Cardiac muscle cell (in vitro differentiated cells and primary cell): ENCODE measurements at regions not wholly inside any gene's neighbourhood (a gene's known extent, or its start where the extent isn't known, plus 50 kb on each side); places are given as distances from the start of the nearest gene placed in this dataset.

Source experiments
- DNase-seq, 2 donors: peaks; one replicate each; pipeline versions ENCODE4 v3.0.0 to v3.0.0-alpha.2; 2010 to 2017; ENCODE audit warnings: low read depth in 1 of 2, low spot score in 1 of 2
- H3K27ac ChIP-seq: fragments of 200-600 bp; sonication (generic); 2 replicates; pipeline ENCODE4 v1.5.1; 2016
- H3K27me3 ChIP-seq: fragments of 200-600 bp; sonication (generic); 2 replicates; pipeline ENCODE4 v1.6.0; 2016; ENCODE audit warnings: control low read depth
- H3K36me3 ChIP-seq: fragments of 200-600 bp; sonication (generic); 2 replicates; pipeline ENCODE4 v1.5.1; 2016; ENCODE audit warnings: control low read depth
- H3K4me1 ChIP-seq: fragments of 200-600 bp; sonication (generic); 2 replicates; pipeline ENCODE4 v1.8.1; 2017; ENCODE audit warnings: low read depth, mild to moderate bottlenecking, mixed run types
- H3K4me3 ChIP-seq: fragments of 200-600 bp; sonication (generic); 2 replicates; pipeline ENCODE4 v1.5.1; 2016; ENCODE audit warnings: mild to moderate bottlenecking
- H3K9me3 ChIP-seq: fragments of 200-600 bp; sonication (generic); 2 replicates; pipeline ENCODE4 v1.5.1; 2017; ENCODE audit warnings: low read depth, mild to moderate bottlenecking, control low read depth
- TF ChIP-seq, protein P1 (sequence below): IDR thresholded peaks from 2 replicates; pipeline ENCODE4 v1.5.1; 2012; ENCODE audit warnings: low read depth, mild to moderate bottlenecking, low read length

DNA sequence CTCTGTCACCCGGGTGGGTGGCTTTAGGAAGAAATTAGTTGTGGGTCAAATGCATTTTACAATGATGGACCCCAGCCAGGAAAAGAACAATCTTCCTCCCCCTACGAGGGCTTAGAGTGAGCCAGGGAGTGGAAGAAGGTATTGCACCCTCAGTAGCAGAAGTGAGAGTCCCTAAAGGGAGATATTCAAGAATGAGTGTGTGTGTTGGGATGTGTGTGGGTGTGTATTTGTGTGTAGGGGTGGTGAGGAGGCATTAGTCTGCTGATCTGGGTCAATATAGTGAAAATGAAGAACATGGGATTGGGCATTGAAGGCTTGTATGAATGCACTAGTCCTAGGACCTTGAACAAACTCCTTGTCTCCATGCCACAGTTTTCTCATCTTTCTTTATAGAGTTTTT lies 85.2 kb upstream of the RUNX1 start:
- TF ChIP-seq, protein P1, sequence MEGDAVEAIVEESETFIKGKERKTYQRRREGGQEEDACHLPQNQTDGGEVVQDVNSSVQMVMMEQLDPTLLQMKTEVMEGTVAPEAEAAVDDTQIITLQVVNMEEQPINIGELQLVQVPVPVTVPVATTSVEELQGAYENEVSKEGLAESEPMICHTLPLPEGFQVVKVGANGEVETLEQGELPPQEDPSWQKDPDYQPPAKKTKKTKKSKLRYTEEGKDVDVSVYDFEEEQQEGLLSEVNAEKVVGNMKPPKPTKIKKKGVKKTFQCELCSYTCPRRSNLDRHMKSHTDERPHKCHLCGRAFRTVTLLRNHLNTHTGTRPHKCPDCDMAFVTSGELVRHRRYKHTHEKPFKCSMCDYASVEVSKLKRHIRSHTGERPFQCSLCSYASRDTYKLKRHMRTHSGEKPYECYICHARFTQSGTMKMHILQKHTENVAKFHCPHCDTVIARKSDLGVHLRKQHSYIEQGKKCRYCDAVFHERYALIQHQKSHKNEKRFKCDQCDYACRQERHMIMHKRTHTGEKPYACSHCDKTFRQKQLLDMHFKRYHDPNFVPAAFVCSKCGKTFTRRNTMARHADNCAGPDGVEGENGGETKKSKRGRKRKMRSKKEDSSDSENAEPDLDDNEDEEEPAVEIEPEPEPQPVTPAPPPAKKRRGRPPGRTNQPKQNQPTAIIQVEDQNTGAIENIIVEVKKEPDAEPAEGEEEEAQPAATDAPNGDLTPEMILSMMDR: no peak
- H3K27ac ChIP-seq: no peak overlapping the region
- H3K36me3 ChIP-seq: no peaks in the 10 kb centered on the region
- no peaks in the 10 kb centered on the region for H3K4me1 ChIP-seq
- H3K27me3 ChIP-seq: peaks cover 94% of the 10 kb centered on the region
- no peak overlapping the region for H3K4me3 ChIP-seq
- no peaks in the 10 kb centered on the region for H3K9me3 ChIP-seq
- no peak for DNase-seq

DNA sequence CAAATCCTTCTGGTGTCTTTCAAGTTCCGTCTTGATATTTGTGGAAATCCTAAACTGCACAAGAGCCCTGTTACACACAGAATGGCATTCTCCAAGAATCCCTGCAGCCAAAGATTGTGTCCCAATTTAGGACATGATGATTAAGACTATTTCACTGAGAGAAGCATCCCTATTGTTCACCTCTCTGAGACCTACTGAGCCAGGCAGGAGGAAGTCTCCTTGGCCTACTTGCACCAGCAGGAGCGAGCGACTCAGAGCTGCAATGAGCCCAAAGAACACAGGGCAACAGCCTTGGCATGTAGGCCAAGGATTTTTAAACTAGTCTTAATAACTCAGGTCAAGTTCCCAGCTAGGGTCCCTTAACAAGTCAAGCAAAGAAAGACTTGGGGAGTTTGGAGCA lies 79.4 kb upstream of the RUNX1 start:
- TF ChIP-seq, protein P1: no peak
- H3K36me3 ChIP-seq: no peaks in the 10 kb centered on the region
- peaks cover 85% of the 10 kb centered on the region for H3K27me3 ChIP-seq
- DNase-seq: no peak
- no peaks in the 10 kb centered on the region for H3K4me1 ChIP-seq
- H3K9me3 ChIP-seq: no peaks in the 10 kb centered on the region
- no peak overlapping the region for H3K27ac ChIP-seq
- H3K4me3 ChIP-seq: no peak overlapping the region

DNA sequence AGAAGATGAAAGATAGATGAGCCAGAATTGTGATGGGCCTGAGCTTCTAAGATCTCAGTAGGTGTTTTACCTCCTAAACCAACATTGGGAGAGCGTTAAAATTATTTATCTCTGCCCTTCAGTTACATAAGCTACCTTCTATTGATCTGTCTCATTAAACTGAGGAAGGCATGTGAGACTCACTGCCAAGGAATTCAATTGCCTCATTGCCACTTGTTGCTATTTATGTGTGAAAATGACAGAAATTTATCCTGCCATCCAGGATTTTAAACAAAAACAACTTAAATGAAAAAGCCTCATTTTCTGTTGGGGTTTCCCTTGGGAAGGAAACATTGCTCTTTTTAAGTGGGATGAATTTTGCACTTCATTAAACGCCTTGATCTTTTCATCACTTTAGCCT lies 78.7 kb upstream of the RUNX1 start:
- H3K4me1 ChIP-seq: no peaks in the 10 kb centered on the region
- TF ChIP-seq, protein P1: no peak
- H3K9me3 ChIP-seq: no peaks in the 10 kb centered on the region
- H3K36me3 ChIP-seq: no peaks in the 10 kb centered on the region
- no peak overlapping the region for H3K27ac ChIP-seq
- H3K4me3 ChIP-seq: no peak overlapping the region
- peaks cover 85% of the 10 kb centered on the region for H3K27me3 ChIP-seq
- no peak for DNase-seq

DNA sequence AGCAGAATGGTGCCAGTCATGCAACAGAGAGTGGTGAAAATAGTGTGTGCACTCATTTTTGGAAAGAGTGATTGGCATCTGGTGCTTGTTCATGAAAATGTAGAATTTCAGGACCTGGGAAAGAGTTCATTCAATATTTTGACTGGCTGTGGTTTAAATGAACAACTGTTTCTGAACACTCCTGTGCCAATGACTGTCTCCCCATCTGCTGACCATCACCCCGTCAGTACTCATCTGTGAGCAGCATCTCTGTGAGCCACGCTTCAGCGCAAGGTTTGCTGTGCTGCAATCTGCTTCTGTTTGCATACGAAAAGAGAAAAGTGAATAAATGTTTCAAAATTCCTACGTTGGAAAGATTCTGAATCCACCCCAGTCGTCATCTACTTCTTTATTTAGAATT lies 77.9 kb upstream of the RUNX1 start:
- Histone ChIP-seq H3K27me3 (peaks cover 87% of the 10 kb centered on the region), H3K36me3 (no peaks in the 10 kb centered on the region), H3K9me3 (no peaks in the 10 kb centered on the region), H3K4me1 (no peaks in the 10 kb centered on the region), H3K27ac (no peak overlapping the region), H3K4me3 (no peak overlapping the region)
- TF ChIP-seq, protein P1: no peak
- DNase-seq: no peak

DNA sequence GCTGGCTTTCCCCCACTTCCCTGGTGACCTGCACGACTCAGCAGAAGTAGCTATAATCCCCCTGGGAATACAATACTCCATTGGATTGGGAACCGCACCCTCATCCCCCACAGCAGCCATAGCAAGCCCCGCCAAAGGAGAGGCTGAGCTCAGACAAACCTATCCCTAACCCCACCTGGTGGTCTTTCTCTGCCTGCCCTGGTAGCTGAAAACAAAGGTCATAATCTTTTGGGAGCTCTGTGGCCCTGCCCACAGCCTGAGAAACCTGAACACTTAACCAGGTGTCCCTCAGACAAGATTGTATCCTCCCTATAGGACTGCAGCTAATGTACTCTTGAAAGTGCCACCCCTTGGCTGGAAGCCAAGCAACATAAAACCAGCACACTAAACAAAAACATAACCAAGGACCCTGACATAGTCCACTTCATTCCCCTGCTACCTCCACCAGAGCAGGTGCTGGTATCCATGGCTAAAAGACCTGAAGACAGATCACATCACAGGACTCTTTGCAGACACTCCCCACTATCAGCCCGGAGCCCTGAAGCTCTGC lies 71.6 kb upstream of the RUNX1 start:
- no peaks in the 10 kb centered on the region for H3K36me3 ChIP-seq
- H3K9me3 ChIP-seq: no peaks in the 10 kb centered on the region
- TF ChIP-seq, protein P1: no peak
- H3K27me3 ChIP-seq: peaks cover 94% of the 10 kb centered on the region
- H3K27ac ChIP-seq: no peak overlapping the region
- no peak overlapping the region for H3K4me3 ChIP-seq
- H3K4me1 ChIP-seq: no peaks in the 10 kb centered on the region
- DNase-seq: no peak

DNA sequence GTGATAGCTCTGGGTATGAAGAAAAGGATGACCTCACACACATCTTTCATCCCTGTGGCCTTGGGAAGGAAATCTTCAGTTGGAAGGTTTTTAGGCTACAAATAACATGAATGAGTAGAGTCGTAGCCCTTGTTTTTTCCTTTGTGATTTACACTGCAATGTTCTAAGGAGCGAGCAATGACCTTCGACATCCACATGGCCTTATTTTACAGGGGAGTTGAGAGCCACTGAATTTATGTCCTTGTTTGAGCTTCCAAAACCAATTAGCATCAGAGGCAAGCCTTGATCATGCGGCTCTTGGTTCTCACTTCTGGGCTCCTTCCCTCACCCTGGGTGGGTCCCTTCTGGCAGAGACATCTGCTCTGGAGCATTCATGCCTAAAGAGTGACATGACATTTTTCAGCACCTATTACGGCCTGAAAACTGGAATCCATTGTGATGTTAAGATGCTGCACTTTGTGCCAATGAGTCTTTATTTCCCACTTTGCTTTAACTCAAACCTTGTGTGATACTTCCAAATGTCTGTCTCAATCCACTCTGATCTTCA lies 70.5 kb upstream of the RUNX1 start:
- no peak for DNase-seq
- no peak overlapping the region for H3K4me3 ChIP-seq
- no peaks in the 10 kb centered on the region for H3K9me3 ChIP-seq
- H3K4me1 ChIP-seq: no peaks in the 10 kb centered on the region
- peaks cover 100% of the 10 kb centered on the region for H3K27me3 ChIP-seq
- no peak overlapping the region for H3K27ac ChIP-seq
- TF ChIP-seq, protein P1: no peak
- H3K36me3 ChIP-seq: no peaks in the 10 kb centered on the region
